ENCODE measurements at regions not wholly inside any gene's neighbourhood (a gene's known extent, or its start where the extent isn't known, plus 50 kb on each side); places are given as distances from the start of the nearest gene placed in this dataset.

DNA sequence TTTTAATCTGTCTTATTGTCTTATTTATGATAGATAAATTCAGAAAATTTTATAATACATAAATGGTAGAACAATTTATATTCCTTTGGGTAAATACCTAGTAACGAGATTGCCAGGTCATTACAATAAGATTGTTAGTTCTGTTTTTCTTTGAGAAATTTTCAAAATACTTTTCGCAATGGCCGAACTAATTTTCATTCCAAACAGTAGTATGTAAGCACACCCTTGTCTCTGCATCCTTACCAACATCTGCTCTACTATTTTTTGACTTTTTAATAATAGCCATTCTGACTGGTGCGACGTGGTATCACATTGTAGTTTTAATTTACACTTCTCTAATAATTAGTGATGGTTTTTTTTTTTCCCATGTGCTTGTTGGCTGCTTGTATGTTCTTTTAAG lies 351.4 kb upstream of the LUZP2 start:
- DNase-seq (ENCODE audit: low read depth): no peak
- H3K4me3 ChIP-seq (ENCODE audit: low read depth, low read length): no peak overlapping the region
- TF ChIP-seq, protein P1, sequence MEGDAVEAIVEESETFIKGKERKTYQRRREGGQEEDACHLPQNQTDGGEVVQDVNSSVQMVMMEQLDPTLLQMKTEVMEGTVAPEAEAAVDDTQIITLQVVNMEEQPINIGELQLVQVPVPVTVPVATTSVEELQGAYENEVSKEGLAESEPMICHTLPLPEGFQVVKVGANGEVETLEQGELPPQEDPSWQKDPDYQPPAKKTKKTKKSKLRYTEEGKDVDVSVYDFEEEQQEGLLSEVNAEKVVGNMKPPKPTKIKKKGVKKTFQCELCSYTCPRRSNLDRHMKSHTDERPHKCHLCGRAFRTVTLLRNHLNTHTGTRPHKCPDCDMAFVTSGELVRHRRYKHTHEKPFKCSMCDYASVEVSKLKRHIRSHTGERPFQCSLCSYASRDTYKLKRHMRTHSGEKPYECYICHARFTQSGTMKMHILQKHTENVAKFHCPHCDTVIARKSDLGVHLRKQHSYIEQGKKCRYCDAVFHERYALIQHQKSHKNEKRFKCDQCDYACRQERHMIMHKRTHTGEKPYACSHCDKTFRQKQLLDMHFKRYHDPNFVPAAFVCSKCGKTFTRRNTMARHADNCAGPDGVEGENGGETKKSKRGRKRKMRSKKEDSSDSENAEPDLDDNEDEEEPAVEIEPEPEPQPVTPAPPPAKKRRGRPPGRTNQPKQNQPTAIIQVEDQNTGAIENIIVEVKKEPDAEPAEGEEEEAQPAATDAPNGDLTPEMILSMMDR (IDR thresholded peaks at IDR 0.05; ENCODE audit: insufficient read depth, low read depth, low read length, missing control alignments): no peak

DNA sequence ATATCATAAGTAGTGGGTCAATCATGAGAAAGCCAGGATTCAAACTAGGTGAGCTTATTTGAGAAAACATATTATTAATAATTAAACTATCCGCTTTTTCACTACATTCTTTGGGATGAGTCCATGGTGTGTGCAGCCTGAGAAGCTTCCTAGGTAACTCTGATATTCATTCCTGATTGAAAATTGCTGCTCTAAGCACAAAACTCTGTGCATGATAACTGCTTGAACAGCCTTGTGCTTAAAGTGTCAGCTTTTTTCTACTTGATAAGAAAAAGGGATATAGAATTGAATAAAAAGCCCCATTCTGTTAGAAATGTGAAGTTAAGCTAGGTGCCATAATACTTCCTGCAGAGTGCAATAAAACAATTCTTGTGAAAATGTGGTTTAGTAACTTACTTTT lies 343.5 kb upstream of the LUZP2 start:
- DNase-seq (ENCODE audit: low read depth): no peak
- H3K4me3 ChIP-seq (ENCODE audit: low read depth, low read length): no peak overlapping the region
- TF ChIP-seq, protein P1 (IDR thresholded peaks at IDR 0.05; ENCODE audit: insufficient read depth, low read depth, low read length, missing control alignments): no peak

DNA sequence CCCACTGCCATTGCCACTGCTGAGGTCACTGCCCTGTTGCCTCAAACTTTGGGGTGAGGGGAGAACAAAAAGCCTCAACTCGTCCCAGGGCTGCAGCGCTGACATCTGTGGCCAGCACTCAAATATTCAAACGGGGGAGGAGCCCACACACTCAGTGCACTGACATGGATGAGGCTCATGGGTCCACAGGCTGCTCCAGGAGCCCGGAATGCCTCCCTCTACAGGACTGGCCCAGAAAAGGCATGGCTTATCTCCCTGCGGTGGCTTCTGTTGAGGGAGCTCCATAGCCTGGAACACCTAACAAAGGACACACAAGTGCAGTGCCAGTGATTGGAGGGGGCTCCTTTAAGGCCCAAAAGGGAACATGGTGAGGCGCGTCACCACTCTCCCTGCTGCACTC lies 341.1 kb upstream of the LUZP2 start:
- TF ChIP-seq, protein P1 (IDR thresholded peaks at IDR 0.05; ENCODE audit: insufficient read depth, low read depth, low read length, missing control alignments): no peak
- H3K4me3 ChIP-seq (ENCODE audit: low read depth, low read length): no peak overlapping the region
- DNase-seq (ENCODE audit: low read depth): no peak

DNA sequence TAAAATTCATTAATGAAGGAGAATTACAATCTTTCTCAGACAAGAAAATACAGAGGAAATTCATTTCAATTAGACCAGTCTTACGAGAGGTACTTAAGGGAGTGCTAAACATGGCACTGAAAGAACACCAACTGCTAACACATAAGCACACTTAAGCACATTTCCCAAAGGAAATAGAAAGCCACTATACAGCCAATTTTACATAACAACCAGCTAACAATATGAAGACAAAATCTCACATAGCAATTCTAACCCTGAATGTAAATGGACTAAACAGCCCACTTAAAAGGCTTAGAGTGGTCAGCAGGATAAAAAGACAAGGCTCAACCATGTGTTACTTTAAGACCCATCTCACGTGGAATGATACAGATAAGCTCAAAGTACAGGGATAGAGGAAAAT lies 339.5 kb upstream of the LUZP2 start:
- no peak overlapping the region for H3K4me3 ChIP-seq (ENCODE audit: low read depth, low read length)
- DNase-seq (ENCODE audit: low read depth): no peak
- TF ChIP-seq, protein P1 (IDR thresholded peaks at IDR 0.05; ENCODE audit: insufficient read depth, low read depth, low read length, missing control alignments): no peak

DNA sequence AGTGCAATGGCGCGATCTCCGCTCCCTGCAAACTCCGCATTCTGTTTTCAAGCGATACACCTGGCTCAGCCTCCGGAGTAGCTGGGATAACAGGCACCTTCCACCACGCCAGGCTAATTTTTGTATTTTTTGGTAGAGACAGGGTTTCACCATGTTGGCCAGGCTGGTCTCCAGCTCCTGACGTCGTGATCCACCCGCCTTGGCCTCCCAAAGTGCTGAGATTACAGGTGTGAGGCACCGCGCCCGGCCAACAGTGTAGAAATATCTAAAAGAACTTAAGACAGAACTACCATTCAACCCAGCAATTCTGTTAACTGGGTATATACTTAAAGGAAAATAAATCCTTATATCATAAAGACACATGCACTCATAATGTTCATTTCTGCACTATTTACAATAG lies 335.3 kb upstream of the LUZP2 start:
- TF ChIP-seq, protein P1 (IDR thresholded peaks at IDR 0.05; ENCODE audit: insufficient read depth, low read depth, low read length, missing control alignments): no peak
- DNase-seq (ENCODE audit: low read depth): no peak
- H3K4me3 ChIP-seq (ENCODE audit: low read depth, low read length): no peak overlapping the region

DNA sequence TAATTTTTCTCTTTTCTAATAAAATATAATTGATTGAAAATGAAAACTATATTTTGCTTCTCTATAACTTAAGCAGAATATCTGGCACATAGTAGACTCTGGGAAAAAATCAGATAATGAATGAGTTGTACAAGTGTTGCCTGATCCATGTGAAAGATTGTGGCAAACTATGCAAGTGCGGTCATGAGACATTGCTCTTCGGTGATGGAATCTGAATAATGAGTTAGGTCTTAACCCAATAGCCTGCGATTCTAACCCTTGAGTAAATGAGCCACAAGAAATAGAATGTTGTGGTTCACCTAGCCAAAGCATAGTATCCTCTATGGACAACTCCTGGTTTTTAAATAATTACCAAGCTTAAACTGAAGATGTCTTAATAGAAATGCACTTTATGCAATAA lies 333.7 kb upstream of the LUZP2 start:
- H3K4me3 ChIP-seq (ENCODE audit: low read depth, low read length): no peak overlapping the region
- no peak for DNase-seq (ENCODE audit: low read depth)
- TF ChIP-seq, protein P1 (IDR thresholded peaks at IDR 0.05; ENCODE audit: insufficient read depth, low read depth, low read length, missing control alignments): no peak

DNA sequence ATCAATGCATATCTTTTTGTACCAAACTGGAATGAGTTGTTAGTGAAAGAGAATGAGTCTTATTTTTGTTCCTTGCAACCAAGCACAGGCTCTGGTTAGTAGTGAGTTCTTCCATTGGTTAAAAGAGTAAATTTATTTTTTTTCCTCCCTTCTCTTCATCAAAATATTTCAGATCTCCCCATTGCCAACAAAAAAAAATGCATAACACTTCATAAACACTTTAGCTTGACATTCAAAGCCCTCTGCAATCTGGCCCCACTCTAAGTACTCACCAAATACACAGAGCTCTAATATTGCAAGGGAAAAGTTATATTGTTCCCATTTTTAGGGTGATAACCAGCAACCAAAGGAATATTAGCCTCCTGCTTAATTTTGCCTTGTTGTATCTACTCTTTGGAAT lies 333.0 kb upstream of the LUZP2 start:
- no peak overlapping the region for H3K4me3 ChIP-seq (ENCODE audit: low read depth, low read length)
- TF ChIP-seq, protein P1 (IDR thresholded peaks at IDR 0.05; ENCODE audit: insufficient read depth, low read depth, low read length, missing control alignments): no peak
- DNase-seq (ENCODE audit: low read depth): no peak

All from GM12865 (cell line).